ENCODE measurements at regions not wholly inside any gene's neighbourhood (a gene's known extent, or its start where the extent isn't known, plus 50 kb on each side); places are given as distances from the start of the nearest gene placed in this dataset.

DNA sequence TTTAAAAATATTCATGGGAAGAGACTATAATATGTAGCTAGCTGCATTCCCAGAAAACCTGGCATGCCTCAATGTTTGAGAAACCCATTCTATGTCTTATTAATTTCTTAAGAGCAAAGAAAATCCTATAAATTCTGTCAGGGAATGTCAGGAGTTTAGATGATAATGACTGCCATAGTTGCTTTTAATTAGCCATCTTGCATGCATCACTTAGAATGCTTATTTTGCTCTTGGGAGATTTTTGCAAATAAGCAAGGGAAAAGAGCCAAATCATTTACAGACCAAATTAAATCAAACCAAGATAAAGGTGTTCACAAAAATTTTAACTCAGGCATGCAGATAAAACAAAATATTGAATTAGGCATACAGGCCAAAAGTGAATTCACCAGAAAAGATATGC is 152.8 kb downstream of the FASLG start:
- intact Hi-C loops (cut with DNase I): loop anchor here (10.0 kb wide), 1 partner anchor 383 kb away; no protein-coding TSS in a partner anchor
- no peak for FAIRE-seq
- H3K9ac ChIP-seq (ENCODE audit: low read length in 3 of 3): no peak overlapping the region

DNA sequence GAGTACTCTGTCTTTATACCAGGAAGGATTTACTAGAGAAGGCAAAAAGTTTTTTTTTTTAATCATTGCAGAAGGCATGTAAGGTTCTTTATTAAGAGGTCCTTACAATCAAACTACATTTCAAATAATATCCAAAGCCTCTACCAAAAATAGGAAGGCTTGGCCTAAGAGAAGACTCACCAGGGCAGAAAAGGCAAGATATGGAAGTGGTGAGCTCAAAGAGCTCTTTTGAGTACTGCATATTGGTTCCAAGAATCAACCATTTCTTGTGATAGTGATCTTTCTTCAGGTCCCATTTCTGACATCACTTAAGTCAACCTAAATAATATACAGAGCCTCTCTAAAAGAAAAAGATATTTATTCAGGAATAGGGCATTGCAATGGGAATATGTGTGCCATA is 153.2 kb downstream of the FASLG start:
- Histone ChIP-seq H3K27me3 (ENCODE audit: control insufficient read depth, insufficient read depth, low read length) (no peaks in the 10 kb centered on the region), H3K4me3 (ENCODE audit: low read length in 3 of 3) (no peak overlapping the region), H3K9me3 (ENCODE audit: control insufficient read depth in 2 of 3, insufficient read depth in 1 of 3, low read length in 3 of 3) (no peaks in the 10 kb centered on the region), H3K4me1 (ENCODE audit: control insufficient read depth in 2 of 3, insufficient read depth in 2 of 3, low read depth in 1 of 3, low read length in 3 of 3) (no peaks in the 10 kb centered on the region), H3K36me3 (ENCODE audit: control insufficient read depth in 2 of 3, insufficient read depth in 3 of 3, low read length in 3 of 3) (no peaks in the 10 kb centered on the region), H3K9ac (ENCODE audit: low read length in 3 of 3) (no peak overlapping the region), H3K27ac (ENCODE audit: low read depth in 2 of 2, low read length in 2 of 2) (no peak overlapping the region)
- FAIRE-seq (no peak), DNase-seq (no peak)
- intact Hi-C loops (cut with DNase I): loop anchor here (10.0 kb wide), 1 partner anchor 383 kb away; no protein-coding TSS in a partner anchor
- TF ChIP-seq, protein P1, sequence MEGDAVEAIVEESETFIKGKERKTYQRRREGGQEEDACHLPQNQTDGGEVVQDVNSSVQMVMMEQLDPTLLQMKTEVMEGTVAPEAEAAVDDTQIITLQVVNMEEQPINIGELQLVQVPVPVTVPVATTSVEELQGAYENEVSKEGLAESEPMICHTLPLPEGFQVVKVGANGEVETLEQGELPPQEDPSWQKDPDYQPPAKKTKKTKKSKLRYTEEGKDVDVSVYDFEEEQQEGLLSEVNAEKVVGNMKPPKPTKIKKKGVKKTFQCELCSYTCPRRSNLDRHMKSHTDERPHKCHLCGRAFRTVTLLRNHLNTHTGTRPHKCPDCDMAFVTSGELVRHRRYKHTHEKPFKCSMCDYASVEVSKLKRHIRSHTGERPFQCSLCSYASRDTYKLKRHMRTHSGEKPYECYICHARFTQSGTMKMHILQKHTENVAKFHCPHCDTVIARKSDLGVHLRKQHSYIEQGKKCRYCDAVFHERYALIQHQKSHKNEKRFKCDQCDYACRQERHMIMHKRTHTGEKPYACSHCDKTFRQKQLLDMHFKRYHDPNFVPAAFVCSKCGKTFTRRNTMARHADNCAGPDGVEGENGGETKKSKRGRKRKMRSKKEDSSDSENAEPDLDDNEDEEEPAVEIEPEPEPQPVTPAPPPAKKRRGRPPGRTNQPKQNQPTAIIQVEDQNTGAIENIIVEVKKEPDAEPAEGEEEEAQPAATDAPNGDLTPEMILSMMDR (IDR thresholded peaks at IDR 0.05; ENCODE audit: borderline replicate concordance, extremely low read depth, insufficient read depth): no peak

More for the DNA sequence above, 152.8 kb downstream of the FASLG start:
- DNase-seq: no peak
- no peak overlapping the region for H3K4me3 ChIP-seq (ENCODE audit: low read length in 3 of 3)
- TF ChIP-seq, protein P1 (IDR thresholded peaks at IDR 0.05; ENCODE audit: borderline replicate concordance, extremely low read depth, insufficient read depth): no peak
- no peaks in the 10 kb centered on the region for H3K27me3 ChIP-seq (ENCODE audit: control insufficient read depth, insufficient read depth, low read length)
- no peak overlapping the region for H3K27ac ChIP-seq (ENCODE audit: low read depth in 2 of 2, low read length in 2 of 2)
- H3K36me3 ChIP-seq (ENCODE audit: control insufficient read depth in 2 of 3, insufficient read depth in 3 of 3, low read length in 3 of 3): no peaks in the 10 kb centered on the region
- H3K9me3 ChIP-seq (ENCODE audit: control insufficient read depth in 2 of 3, insufficient read depth in 1 of 3, low read length in 3 of 3): no peaks in the 10 kb centered on the region
- H3K4me1 ChIP-seq (ENCODE audit: control insufficient read depth in 2 of 3, insufficient read depth in 2 of 3, low read depth in 1 of 3, low read length in 3 of 3): no peaks in the 10 kb centered on the region

DNA sequence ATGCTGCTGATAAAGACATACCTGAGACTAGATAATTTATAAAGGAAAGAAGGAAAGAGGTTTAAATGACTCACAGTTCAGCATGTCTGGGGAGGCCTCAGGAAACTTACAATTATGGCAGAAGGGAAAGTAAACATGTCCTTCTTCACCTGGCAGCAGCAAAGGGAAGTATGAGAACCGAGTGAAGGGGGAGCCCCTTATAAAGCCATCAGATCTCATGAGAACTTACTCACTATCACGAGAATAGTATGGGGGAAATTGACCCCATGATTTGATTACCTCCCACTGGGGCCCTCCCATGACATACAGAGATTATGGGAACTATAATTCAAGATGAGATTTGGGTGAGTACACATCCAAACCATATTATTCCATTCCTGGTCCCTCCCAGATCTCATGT is 154.4 kb downstream of the FASLG start:
- H3K36me3 ChIP-seq (ENCODE audit: control insufficient read depth in 2 of 3, insufficient read depth in 3 of 3, low read length in 3 of 3): no peaks in the 10 kb centered on the region
- intact Hi-C loops (cut with DNase I): loop anchor here (10.0 kb wide), 1 partner anchor 381 kb away; no protein-coding TSS in a partner anchor
- no peaks in the 10 kb centered on the region for H3K4me1 ChIP-seq (ENCODE audit: control insufficient read depth in 2 of 3, insufficient read depth in 2 of 3, low read depth in 1 of 3, low read length in 3 of 3)
- no peak for DNase-seq
- no peak overlapping the region for H3K9ac ChIP-seq (ENCODE audit: low read length in 3 of 3)
- no peak overlapping the region for H3K4me3 ChIP-seq (ENCODE audit: low read length in 3 of 3)
- FAIRE-seq: no peak
- TF ChIP-seq, protein P1 (IDR thresholded peaks at IDR 0.05; ENCODE audit: borderline replicate concordance, extremely low read depth, insufficient read depth): no peak
- no peak overlapping the region for H3K27ac ChIP-seq (ENCODE audit: low read depth in 2 of 2, low read length in 2 of 2)
- H3K27me3 ChIP-seq (ENCODE audit: control insufficient read depth, insufficient read depth, low read length): no peaks in the 10 kb centered on the region
- no peaks in the 10 kb centered on the region for H3K9me3 ChIP-seq (ENCODE audit: control insufficient read depth in 2 of 3, insufficient read depth in 1 of 3, low read length in 3 of 3)

DNA sequence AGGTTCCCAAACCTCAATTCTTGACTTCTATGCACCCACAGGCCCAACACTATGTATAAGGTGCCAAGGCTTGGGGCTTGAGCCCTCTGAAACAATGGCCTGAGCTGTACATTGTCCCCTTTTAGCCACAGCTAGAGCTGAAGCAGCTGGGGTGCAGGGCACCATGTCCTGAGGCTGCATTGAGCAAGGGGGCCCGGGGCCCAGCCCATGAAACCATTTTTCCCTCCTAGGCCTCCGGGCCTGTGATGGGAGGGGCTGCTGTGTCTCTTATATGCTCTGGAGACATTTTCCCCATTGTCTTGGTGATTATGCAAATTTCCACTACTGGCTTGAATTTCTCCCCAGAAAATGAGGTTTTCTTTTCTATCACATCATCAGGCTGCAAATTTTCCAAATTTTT is 155.5 kb downstream of the FASLG start:
- H3K9me3 ChIP-seq (ENCODE audit: control insufficient read depth in 2 of 3, insufficient read depth in 1 of 3, low read length in 3 of 3): no peaks in the 10 kb centered on the region

More for the DNA sequence above, 155.5 kb downstream of the FASLG start:
- intact Hi-C loops (cut with DNase I): loop anchor here (10.0 kb wide), 1 partner anchor 380 kb away; no protein-coding TSS in a partner anchor
- Histone ChIP-seq H3K36me3 (ENCODE audit: control insufficient read depth in 2 of 3, insufficient read depth in 3 of 3, low read length in 3 of 3) (no peaks in the 10 kb centered on the region), H3K27me3 (ENCODE audit: control insufficient read depth, insufficient read depth, low read length) (no peaks in the 10 kb centered on the region), H3K27ac (ENCODE audit: low read depth in 2 of 2, low read length in 2 of 2) (no peak overlapping the region), H3K4me1 (ENCODE audit: control insufficient read depth in 2 of 3, insufficient read depth in 2 of 3, low read depth in 1 of 3, low read length in 3 of 3) (no peaks in the 10 kb centered on the region), H3K4me3 (ENCODE audit: low read length in 3 of 3) (no peak overlapping the region), H3K9ac (ENCODE audit: low read length in 3 of 3) (no peak overlapping the region)
- TF ChIP-seq, protein P1 (IDR thresholded peaks at IDR 0.05; ENCODE audit: borderline replicate concordance, extremely low read depth, insufficient read depth): no peak
- FAIRE-seq (no peak), DNase-seq (no peak)
